ENCODE measurements at regions not wholly inside any gene's neighbourhood (a gene's known extent, or its start where the extent isn't known, plus 50 kb on each side); places are given as distances from the start of the nearest gene placed in this dataset.

DNA sequence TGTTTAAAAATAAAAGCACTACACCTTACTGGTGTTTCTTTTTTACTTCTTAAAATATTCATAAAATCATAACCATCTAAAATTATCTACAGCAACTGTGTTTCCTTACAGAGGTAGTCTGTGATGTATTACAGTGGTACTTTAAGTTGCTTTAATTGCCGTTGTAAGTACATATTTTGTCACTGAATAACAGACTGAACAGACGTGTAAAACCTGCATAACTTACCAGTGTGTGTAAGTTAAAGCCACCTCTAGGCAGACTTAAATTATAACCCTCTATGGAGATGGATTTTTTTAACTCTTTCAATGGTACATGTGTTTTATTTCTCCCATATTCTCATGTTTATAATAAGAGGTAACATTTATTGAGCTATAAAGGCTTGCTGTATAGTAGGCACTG, 166.8 kb downstream of the NR4A2 start:
- H3K4me3 ChIP-seq (replicated peaks in 1 of 3; ENCODE audit: insufficient read depth in 1 of 3, low read depth in 1 of 3, low read length in 3 of 3), result no peak overlapping the region
- H3K4me2 ChIP-seq (ENCODE audit: insufficient read depth, low read length), result no peak overlapping the region
- DNase-seq (ENCODE audit: low read depth, low spot score) (no peak), FAIRE-seq (no peak)
- no peaks in the 10 kb centered on the region for H4K20me1 ChIP-seq (replicated peaks; ENCODE audit: control insufficient read depth, extremely low read depth, insufficient read depth, low read length)
- H2AFZ ChIP-seq (ENCODE audit: low read depth, low read length), result no peak overlapping the region
- BruUV-seq (replicated peaks), result no TSS peak
- TF ChIP-seq FOS (IDR thresholded peaks at IDR 0.05; ENCODE audit: borderline replicate concordance, insufficient read depth, low read length) (no peak), POLR2A (IDR thresholded peaks at IDR 0.05; ENCODE audit: low read depth, low read length) (no peak), POLR2AphosphoS5 (IDR thresholded peaks at IDR 0.05; ENCODE audit: insufficient read depth, low read depth, low read length) (no peak), MAX (IDR thresholded peaks at IDR 0.05; ENCODE audit: insufficient read depth, insufficient read length) (no peak), MYC (IDR thresholded peaks at IDR 0.05; ENCODE audit: low read depth, low read length) (no peak), GATA2 (IDR thresholded peaks at IDR 0.05; ENCODE audit: insufficient read depth, insufficient read length, low read depth, low read length) (no peak), EZH2 (IDR thresholded peaks at IDR 0.05; ENCODE audit: borderline replicate concordance, low read depth, low read length, severe bottlenecking) (no peak), JUN (IDR thresholded peaks at IDR 0.05; ENCODE audit: borderline replicate concordance, insufficient read depth, insufficient read length, low read depth) (no peak)
- dilution Hi-C loops (cut with MboI; ENCODE audit: extremely low pct_ligation_motif_present, low sequenced_read_pairs) (no loop called here), intact Hi-C loops (cut with micrococcal nuclease) (no loop called here)
- no peaks in the 10 kb centered on the region for H3K9me1 ChIP-seq (replicated peaks; ENCODE audit: control insufficient read depth, extremely low read depth, insufficient read depth, low read length)
- H3K27ac ChIP-seq (ENCODE audit: insufficient read depth, low read depth, low read length), result no peak overlapping the region
- no peaks in the 10 kb centered on the region for H3K36me3 ChIP-seq (ENCODE audit: control insufficient read depth in 2 of 2, extremely low read depth in 1 of 2, insufficient read depth in 2 of 2, low read length in 2 of 2)
- H3K79me2 ChIP-seq (ENCODE audit: control insufficient read depth, insufficient read depth, low read length), result no peaks in the 10 kb centered on the region
- H3K4me1 ChIP-seq (ENCODE audit: control insufficient read depth, extremely low read depth, insufficient read depth, low read length), result no peaks in the 10 kb centered on the region
- CTCF ChIA-PET, result no interaction called here
- H3K27me3 ChIP-seq (ENCODE audit: control insufficient read depth in 2 of 2, insufficient read depth in 2 of 2, low read length in 2 of 2), result no peaks in the 10 kb centered on the region
- no peak overlapping the region for H3K9ac ChIP-seq (replicated peaks; ENCODE audit: extremely low read depth, insufficient read depth, low read length)
- POLR2A ChIA-PET, result no interaction called here
- no peaks in the 10 kb centered on the region for H3K9me3 ChIP-seq (replicated peaks; ENCODE audit: control insufficient read depth, insufficient read depth, low read length)

- POLR2A ChIA-PET, result no interaction called here
- H3K4me2 ChIP-seq (ENCODE audit: insufficient read depth, low read length), result no peak overlapping the region
Measured at GRCh38 chr2:156164091-156164720, 168.3 kb downstream of the NR4A2 start.

More at GRCh38 chr2:156164091-156164720, 168.3 kb downstream of the NR4A2 start:
- no peaks in the 10 kb centered on the region for H3K9me3 ChIP-seq (replicated peaks; ENCODE audit: control insufficient read depth, insufficient read depth, low read length)
- H3K79me2 ChIP-seq (ENCODE audit: control insufficient read depth, insufficient read depth, low read length), result no peaks in the 10 kb centered on the region
- DNase-seq (ENCODE audit: low read depth, low spot score) (no peak), FAIRE-seq (no peak)
- no peak overlapping the region for H3K27ac ChIP-seq (ENCODE audit: insufficient read depth, low read depth, low read length)
- no peaks in the 10 kb centered on the region for H3K9me1 ChIP-seq (replicated peaks; ENCODE audit: control insufficient read depth, extremely low read depth, insufficient read depth, low read length)
- intact Hi-C loops (cut with micrococcal nuclease) (no loop called here), dilution Hi-C loops (cut with MboI; ENCODE audit: extremely low pct_ligation_motif_present, low sequenced_read_pairs) (no loop called here)
- H3K4me1 ChIP-seq (ENCODE audit: control insufficient read depth, extremely low read depth, insufficient read depth, low read length), result no peaks in the 10 kb centered on the region
- no peaks in the 10 kb centered on the region for H3K36me3 ChIP-seq (ENCODE audit: control insufficient read depth in 2 of 2, extremely low read depth in 1 of 2, insufficient read depth in 2 of 2, low read length in 2 of 2)
- H3K4me3 ChIP-seq (replicated peaks in 1 of 3; ENCODE audit: insufficient read depth in 1 of 3, low read depth in 1 of 3, low read length in 3 of 3), result no peak overlapping the region
- TF ChIP-seq POLR2A (IDR thresholded peaks at IDR 0.05; ENCODE audit: low read depth, low read length) (no peak), JUN (IDR thresholded peaks at IDR 0.05; ENCODE audit: borderline replicate concordance, insufficient read depth, insufficient read length, low read depth) (no peak), MAX (IDR thresholded peaks at IDR 0.05; ENCODE audit: insufficient read depth, insufficient read length) (no peak), POLR2AphosphoS5 (IDR thresholded peaks at IDR 0.05; ENCODE audit: insufficient read depth, low read depth, low read length) (no peak)
- H3K27me3 ChIP-seq (ENCODE audit: control insufficient read depth in 2 of 2, insufficient read depth in 2 of 2, low read length in 2 of 2), result no peaks in the 10 kb centered on the region
- no TSS peak for BruUV-seq (replicated peaks)
- H3K9ac ChIP-seq (replicated peaks; ENCODE audit: extremely low read depth, insufficient read depth, low read length), result no peak overlapping the region
- CTCF ChIA-PET, result no interaction called here
- H2AFZ ChIP-seq (ENCODE audit: low read depth, low read length), result no peak overlapping the region
- no peaks in the 10 kb centered on the region for H4K20me1 ChIP-seq (replicated peaks; ENCODE audit: control insufficient read depth, extremely low read depth, insufficient read depth, low read length)
